ENCODE measurements at regions not wholly inside any gene's neighbourhood (a gene's known extent, or its start where the extent isn't known, plus 50 kb on each side); places are given as distances from the start of the nearest gene placed in this dataset.

GRCh38 chr1:109821221-109821669, 57.5 kb upstream of the EPS8L3 start:
- Histone ChIP-seq H3K36me3 (ENCODE audit: insufficient read depth, insufficient read length, low read length) (no peaks in the 10 kb centered on the region), H3K4me3 (ENCODE audit: insufficient read length, low read depth) (no peak overlapping the region), H3K9ac (ENCODE audit: insufficient read length, low read depth) (no peak overlapping the region), H3K27me3 (ENCODE audit: insufficient read depth, insufficient read length) (no peaks in the 10 kb centered on the region), H3K9me3 (ENCODE audit: insufficient read depth, low read length) (peaks cover 2% of the 10 kb centered on the region; the same call in 1 of the 2 replicates), H3K4me1 (ENCODE audit: insufficient read depth, insufficient read length) (peaks cover 13% of the 10 kb centered on the region)
- no peak for TF ChIP-seq ZNF274 (IDR thresholded peaks at IDR 0.05; ENCODE audit: low read depth, low read length)
- TF ChIP-seq SUZ12 (IDR thresholded peaks at IDR 0.05; ENCODE audit: extremely low read depth, insufficient read depth, insufficient read length): no peak
- TF ChIP-seq YY1 (IDR thresholded peaks at IDR 0.05; ENCODE audit: insufficient read depth, insufficient read length): no peak
- DNase-seq (ENCODE audit: low read depth, low spot score): no peak

GRCh38 chr1:109819906-109820305, 56.2 kb upstream of the EPS8L3 start:
- TF ChIP-seq SUZ12 (IDR thresholded peaks at IDR 0.05; ENCODE audit: extremely low read depth, insufficient read depth, insufficient read length) (no peak), ZNF274 (IDR thresholded peaks at IDR 0.05; ENCODE audit: low read depth, low read length) (no peak), YY1 (IDR thresholded peaks at IDR 0.05; ENCODE audit: insufficient read depth, insufficient read length) (no peak)

GRCh38 chr1:109818988-109819764, 55.5 kb upstream of the EPS8L3 start:
- Histone ChIP-seq H3K9ac (ENCODE audit: insufficient read length, low read depth) (no peak overlapping the region), H3K36me3 (ENCODE audit: insufficient read depth, insufficient read length, low read length) (no peaks in the 10 kb centered on the region), H3K27me3 (ENCODE audit: insufficient read depth, insufficient read length) (no peaks in the 10 kb centered on the region), H3K9me3 (ENCODE audit: insufficient read depth, low read length) (peaks cover 13% of the 10 kb centered on the region), H3K4me3 (ENCODE audit: insufficient read length, low read depth) (no peak overlapping the region), H3K4me1 (ENCODE audit: insufficient read depth, insufficient read length) (peaks cover 9% of the 10 kb centered on the region)
- DNase-seq (ENCODE audit: low read depth, low spot score): no peak
- no peak for TF ChIP-seq ZNF274 (IDR thresholded peaks at IDR 0.05; ENCODE audit: low read depth, low read length)
- no peak for TF ChIP-seq YY1 (IDR thresholded peaks at IDR 0.05; ENCODE audit: insufficient read depth, insufficient read length)
- no peak for TF ChIP-seq SUZ12 (IDR thresholded peaks at IDR 0.05; ENCODE audit: extremely low read depth, insufficient read depth, insufficient read length)

More at GRCh38 chr1:109819906-109820305, 56.2 kb upstream of the EPS8L3 start:
- Histone ChIP-seq H3K9me3 (ENCODE audit: insufficient read depth, low read length) (peaks cover 13% of the 10 kb centered on the region), H3K4me3 (ENCODE audit: insufficient read length, low read depth) (no peak overlapping the region), H3K9ac (ENCODE audit: insufficient read length, low read depth) (no peak overlapping the region), H3K27me3 (ENCODE audit: insufficient read depth, insufficient read length) (no peaks in the 10 kb centered on the region), H3K4me1 (ENCODE audit: insufficient read depth, insufficient read length) (peaks cover 13% of the 10 kb centered on the region), H3K36me3 (ENCODE audit: insufficient read depth, insufficient read length, low read length) (no peaks in the 10 kb centered on the region)
- DNase-seq (ENCODE audit: low read depth, low spot score): no peak

- H3K4me1 ChIP-seq (ENCODE audit: insufficient read depth, insufficient read length): peaks cover 3% of the 10 kb centered on the region
- no peak for DNase-seq (ENCODE audit: low read depth, low spot score)
- no peaks in the 10 kb centered on the region for H3K27me3 ChIP-seq (ENCODE audit: insufficient read depth, insufficient read length)
- H3K4me3 ChIP-seq (ENCODE audit: insufficient read length, low read depth): no peak overlapping the region
- TF ChIP-seq ZNF274 (IDR thresholded peaks at IDR 0.05; ENCODE audit: low read depth, low read length): no peak
- no peak for TF ChIP-seq SUZ12 (IDR thresholded peaks at IDR 0.05; ENCODE audit: extremely low read depth, insufficient read depth, insufficient read length)
- TF ChIP-seq YY1 (IDR thresholded peaks at IDR 0.05; ENCODE audit: insufficient read depth, insufficient read length): no peak
- no peaks in the 10 kb centered on the region for H3K36me3 ChIP-seq (ENCODE audit: insufficient read depth, insufficient read length, low read length)
- no peak overlapping the region for H3K9ac ChIP-seq (ENCODE audit: insufficient read length, low read depth)
- peaks cover 13% of the 10 kb centered on the region for H3K9me3 ChIP-seq (ENCODE audit: insufficient read depth, low read length)
Observed at GRCh38 chr1:109818271-109818987, 54.7 kb upstream of the EPS8L3 start.

GRCh38 chr1:109817881-109818270, 54.2 kb upstream of the EPS8L3 start:
- no peak for TF ChIP-seq SUZ12 (IDR thresholded peaks at IDR 0.05; ENCODE audit: extremely low read depth, insufficient read depth, insufficient read length)
- no peak for TF ChIP-seq ZNF274 (IDR thresholded peaks at IDR 0.05; ENCODE audit: low read depth, low read length)
- no peak for TF ChIP-seq YY1 (IDR thresholded peaks at IDR 0.05; ENCODE audit: insufficient read depth, insufficient read length)
- Histone ChIP-seq H3K9ac (ENCODE audit: insufficient read length, low read depth) (no peak overlapping the region), H3K9me3 (ENCODE audit: insufficient read depth, low read length) (peaks cover 13% of the 10 kb centered on the region), H3K4me3 (ENCODE audit: insufficient read length, low read depth) (no peak overlapping the region), H3K36me3 (ENCODE audit: insufficient read depth, insufficient read length, low read length) (no peaks in the 10 kb centered on the region), H3K4me1 (ENCODE audit: insufficient read depth, insufficient read length) (peaks cover under 1% of the 10 kb centered on the region), H3K27me3 (ENCODE audit: insufficient read depth, insufficient read length) (no peaks in the 10 kb centered on the region)
- DNase-seq (ENCODE audit: low read depth, low spot score): no peak

- Histone ChIP-seq H3K9ac (ENCODE audit: insufficient read length, low read depth) (no peak overlapping the region), H3K9me3 (ENCODE audit: insufficient read depth, low read length) (peaks cover 13% of the 10 kb centered on the region), H3K36me3 (ENCODE audit: insufficient read depth, insufficient read length, low read length) (no peaks in the 10 kb centered on the region), H3K4me1 (ENCODE audit: insufficient read depth, insufficient read length) (no peaks in the 10 kb centered on the region), H3K4me3 (ENCODE audit: insufficient read length, low read depth) (no peak overlapping the region), H3K27me3 (ENCODE audit: insufficient read depth, insufficient read length) (no peaks in the 10 kb centered on the region)
- no peak for DNase-seq (ENCODE audit: low read depth, low spot score)
- TF ChIP-seq SUZ12 (IDR thresholded peaks at IDR 0.05; ENCODE audit: extremely low read depth, insufficient read depth, insufficient read length) (no peak), YY1 (IDR thresholded peaks at IDR 0.05; ENCODE audit: insufficient read depth, insufficient read length) (no peak), ZNF274 (IDR thresholded peaks at IDR 0.05; ENCODE audit: low read depth, low read length) (no peak)
Observed at GRCh38 chr1:109816975-109817535, 53.3 kb upstream of the EPS8L3 start.
